ENCODE measurements at regions not wholly inside any gene's neighbourhood (a gene's known extent, or its start where the extent isn't known, plus 50 kb on each side); places are given as distances from the start of the nearest gene placed in this dataset.

GRCh38 chr13:82458169-82458568 is 1424.1 kb downstream of the SLITRK1 start:
- TF ChIP-seq EZH2 (IDR thresholded peaks at IDR 0.05; ENCODE audit: low read length, unreplicated experiment) (no peak), CTCF (conservative IDR thresholded peaks at IDR 0.05; ENCODE audit: low read depth, low read length) (no peak)
